Suprapubic skin (tissue), 4 donors: ENCODE measurements at regions not wholly inside any gene's neighbourhood (a gene's known extent, or its start where the extent isn't known, plus 50 kb on each side); places are given as distances from the start of the nearest gene placed in this dataset.

Source experiments
- DNase-seq, 2 donors: peaks; one replicate each; pipeline ENCODE4 v3.0.0-alpha.2; 2019; ENCODE audit warnings: low spot score in 2 of 2
- H3K27ac ChIP-seq: fragments of 200-600 bp; sonication (generic); one replicate; pipeline ENCODE4 v1.5.1; 2019
- H3K27me3 ChIP-seq: fragments of 200-600 bp; sonication (generic); one replicate; pipeline ENCODE4 v1.5.1; 2019
- H3K36me3 ChIP-seq: fragments of 200-600 bp; sonication (generic); one replicate; pipeline ENCODE4 v1.5.1; 2019
- H3K4me1 ChIP-seq: fragments of 200-600 bp; sonication (generic); one replicate; pipeline ENCODE4 v1.5.1; 2019
- H3K4me3 ChIP-seq: fragments of 200-600 bp; sonication (generic); one replicate; pipeline ENCODE4 v1.5.1; 2019; ENCODE audit warnings: mild to moderate bottlenecking
- H3K9me3 ChIP-seq: fragments of 200-600 bp; sonication (generic); one replicate; pipeline ENCODE4 v1.5.1; 2019
- EP300 ChIP-seq: sonication (generic); formaldehyde crosslinking; IDR thresholded peaks from one replicate; pipeline ENCODE4 v1.6.1; 2017; ENCODE audit warnings: antibody characterized with exemption
- POLR2A ChIP-seq, 2 donors: fragments of 450-650 bp; IDR thresholded peaks; one replicate each; pipeline ENCODE4 v1.6.1; 2017; ENCODE audit warnings: antibody characterized with exemption in 2 of 2, mild to moderate bottlenecking in 2 of 2, moderate library complexity in 2 of 2
- POLR2AphosphoS5 ChIP-seq, 3 donors: sonication (generic); formaldehyde crosslinking; IDR thresholded peaks; one replicate each; pipeline ENCODE4 v1.6.1; 2017; ENCODE audit warnings: antibody characterized with exemption in 3 of 3
- WGBS: methylation state at CpG from one replicate; pipeline ENCODE4 v1.1.5; 2018; 5-methylcytosine and 5-hydroxymethylcytosine counted together
- TF ChIP-seq, protein P1 (sequence below), 2 donors: fragments of 200-600 bp in 1 of 2; fragments of 450-650 bp in 1 of 2; sonication (generic) in 1 of 2; IDR thresholded peaks; one replicate each; pipeline ENCODE4 v1.5.1; 2016 to 2019; ENCODE audit warnings: antibody characterized with exemption in 2 of 2, mild to moderate bottlenecking in 1 of 2, moderate library complexity in 1 of 2

DNA sequence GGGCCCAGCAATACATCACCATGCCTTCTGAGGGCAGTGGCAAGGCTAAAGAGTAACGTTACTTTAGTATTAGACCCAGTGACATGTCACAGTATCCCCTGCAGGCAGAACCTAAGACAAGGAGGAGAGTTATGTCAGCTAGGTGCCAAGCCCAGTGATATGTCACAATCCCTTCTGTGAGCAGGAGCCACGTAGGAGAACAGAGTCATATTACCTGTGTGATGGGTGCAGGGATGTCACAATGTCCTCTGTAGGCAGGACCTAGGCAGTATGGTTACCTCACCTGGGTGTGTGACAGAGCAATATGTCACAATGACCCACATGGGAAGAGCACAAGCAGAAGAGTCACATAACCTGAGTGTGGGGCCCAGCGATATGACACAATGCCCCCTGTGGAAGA is 121.8 kb downstream of the ZNF675 start:
- H3K9me3 ChIP-seq: peaks cover 14% of the 10 kb centered on the region
- no peak overlapping the region for H3K27ac ChIP-seq
- 71% methylated on average over 3 of the region's 3 CpGs for WGBS
- no peak overlapping the region for H3K4me3 ChIP-seq
- no peaks in the 10 kb centered on the region for H3K27me3 ChIP-seq
- no peaks in the 10 kb centered on the region for H3K4me1 ChIP-seq
- no peaks in the 10 kb centered on the region for H3K36me3 ChIP-seq
- no peak for DNase-seq
- no peak for TF ChIP-seq POLR2AphosphoS5 (IDR thresholded peaks at IDR 0.05)
- TF ChIP-seq, protein P1, sequence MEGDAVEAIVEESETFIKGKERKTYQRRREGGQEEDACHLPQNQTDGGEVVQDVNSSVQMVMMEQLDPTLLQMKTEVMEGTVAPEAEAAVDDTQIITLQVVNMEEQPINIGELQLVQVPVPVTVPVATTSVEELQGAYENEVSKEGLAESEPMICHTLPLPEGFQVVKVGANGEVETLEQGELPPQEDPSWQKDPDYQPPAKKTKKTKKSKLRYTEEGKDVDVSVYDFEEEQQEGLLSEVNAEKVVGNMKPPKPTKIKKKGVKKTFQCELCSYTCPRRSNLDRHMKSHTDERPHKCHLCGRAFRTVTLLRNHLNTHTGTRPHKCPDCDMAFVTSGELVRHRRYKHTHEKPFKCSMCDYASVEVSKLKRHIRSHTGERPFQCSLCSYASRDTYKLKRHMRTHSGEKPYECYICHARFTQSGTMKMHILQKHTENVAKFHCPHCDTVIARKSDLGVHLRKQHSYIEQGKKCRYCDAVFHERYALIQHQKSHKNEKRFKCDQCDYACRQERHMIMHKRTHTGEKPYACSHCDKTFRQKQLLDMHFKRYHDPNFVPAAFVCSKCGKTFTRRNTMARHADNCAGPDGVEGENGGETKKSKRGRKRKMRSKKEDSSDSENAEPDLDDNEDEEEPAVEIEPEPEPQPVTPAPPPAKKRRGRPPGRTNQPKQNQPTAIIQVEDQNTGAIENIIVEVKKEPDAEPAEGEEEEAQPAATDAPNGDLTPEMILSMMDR (IDR thresholded peaks at IDR 0.05): no peak

DNA sequence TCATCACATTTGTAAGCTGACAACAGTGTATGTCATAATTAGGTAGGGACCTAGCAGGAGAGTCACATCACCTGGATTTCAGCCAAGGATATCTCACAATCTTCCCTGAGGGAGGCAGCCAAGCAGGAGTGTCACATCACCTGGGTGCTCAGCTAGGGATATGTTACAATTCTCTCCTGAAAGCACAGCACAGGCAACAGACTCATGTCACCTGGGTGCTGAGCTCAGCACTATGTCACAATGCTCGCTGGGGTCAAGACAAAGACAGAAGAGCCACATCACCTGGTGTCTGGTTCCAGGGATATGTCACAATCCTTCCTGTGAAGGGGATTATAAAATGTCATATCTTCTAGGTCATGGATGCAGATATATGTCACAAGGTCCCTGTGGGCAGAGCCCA is 123.7 kb downstream of the ZNF675 start:
- no peaks in the 10 kb centered on the region for H3K27me3 ChIP-seq
- H3K9me3 ChIP-seq: no peaks in the 10 kb centered on the region
- H3K4me3 ChIP-seq: no peak overlapping the region
- TF ChIP-seq POLR2AphosphoS5 (IDR thresholded peaks at IDR 0.05) (no peak), EP300 (no peak), POLR2A (IDR thresholded peaks at IDR 0.05) (no peak)
- TF ChIP-seq, protein P1 (IDR thresholded peaks at IDR 0.05): no peak
- no peak overlapping the region for H3K27ac ChIP-seq
- DNase-seq: no peak
- no CpG with 5 or more reads among the region's 1 CpG for WGBS
- no peaks in the 10 kb centered on the region for H3K36me3 ChIP-seq
- H3K4me1 ChIP-seq: no peaks in the 10 kb centered on the region

DNA sequence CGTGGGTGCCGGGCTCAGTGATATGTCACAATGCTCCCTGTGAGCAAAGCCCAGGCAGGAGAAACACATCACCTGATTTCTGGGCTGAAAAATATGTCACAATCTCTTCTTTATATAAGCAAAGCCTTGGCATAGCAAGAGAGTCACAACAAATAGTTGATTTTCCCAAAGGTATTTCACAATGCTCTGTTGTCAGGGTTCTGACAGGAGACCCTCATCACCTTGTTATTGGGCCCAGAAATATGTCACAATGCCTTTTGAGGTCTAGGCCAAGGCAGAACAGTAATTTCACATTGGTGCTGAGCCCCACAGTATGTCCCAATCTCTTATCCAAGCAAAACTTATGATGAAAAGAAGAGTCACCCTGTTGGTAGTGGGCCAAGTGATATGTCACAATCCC is 125.7 kb downstream of the ZNF675 start:
- TF ChIP-seq, protein P1 (IDR thresholded peaks at IDR 0.05): no peak
- TF ChIP-seq POLR2A (IDR thresholded peaks at IDR 0.05): no peak
- no peak for TF ChIP-seq POLR2AphosphoS5 (IDR thresholded peaks at IDR 0.05)
- TF ChIP-seq EP300: no peak
- no peak for DNase-seq
- Histone ChIP-seq H3K4me3 (no peak overlapping the region), H3K27me3 (no peaks in the 10 kb centered on the region), H3K9me3 (no peaks in the 10 kb centered on the region), H3K4me1 (no peaks in the 10 kb centered on the region), H3K36me3 (no peaks in the 10 kb centered on the region), H3K27ac (no peak overlapping the region)
- whole genome bisulfite sequencing: 83% methylated on average over 2 of the region's 2 CpGs

DNA sequence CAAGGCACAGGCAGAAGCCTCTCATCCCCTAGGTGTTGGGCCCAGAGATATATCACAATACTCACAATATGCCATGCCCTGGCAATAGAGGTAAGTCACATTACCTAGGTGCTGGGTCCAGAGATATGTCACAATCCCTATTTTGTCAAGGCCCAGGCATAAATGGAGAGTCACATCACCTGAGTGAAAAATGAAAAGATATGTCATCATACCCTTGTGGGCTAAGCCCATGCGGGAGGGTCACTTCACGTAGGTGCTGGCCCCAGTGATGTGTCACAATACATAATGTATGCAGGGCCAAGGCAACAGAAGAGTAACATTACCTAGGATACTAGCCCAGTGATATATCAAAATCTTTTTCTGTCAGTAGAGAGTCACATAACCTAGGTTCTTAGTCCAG is 127.0 kb downstream of the ZNF675 start:
- Histone ChIP-seq H3K4me1 (no peaks in the 10 kb centered on the region), H3K27ac (no peak overlapping the region), H3K27me3 (no peaks in the 10 kb centered on the region), H3K36me3 (no peaks in the 10 kb centered on the region), H3K4me3 (no peak overlapping the region), H3K9me3 (no peaks in the 10 kb centered on the region)
- WGBS: 90% methylated on average over 2 of the region's 2 CpGs
- TF ChIP-seq POLR2A (IDR thresholded peaks at IDR 0.05) (no peak), EP300 (no peak), POLR2AphosphoS5 (IDR thresholded peaks at IDR 0.05) (no peak)
- TF ChIP-seq, protein P1 (IDR thresholded peaks at IDR 0.05): no peak
- DNase-seq: no peak

DNA sequence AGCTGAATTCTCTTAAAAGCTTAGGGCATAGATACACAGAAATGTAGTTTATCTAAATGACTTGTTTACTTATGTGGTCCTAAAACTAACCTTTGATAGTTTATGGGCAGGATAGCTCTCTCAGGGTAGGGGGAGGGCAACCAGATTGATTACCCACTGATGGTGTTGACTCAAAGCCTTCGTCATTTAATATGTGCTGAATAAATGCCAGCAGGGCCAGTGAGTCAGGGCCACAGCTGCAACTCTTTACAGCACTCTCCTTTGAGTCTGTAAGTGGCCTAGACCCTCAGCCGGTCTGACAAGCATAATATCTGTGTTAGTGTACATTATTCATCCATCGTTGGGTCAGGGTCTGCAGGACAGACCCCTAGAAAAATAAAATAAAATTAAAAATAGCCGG is 128.5 kb downstream of the ZNF675 start:
- no peak for TF ChIP-seq POLR2AphosphoS5 (IDR thresholded peaks at IDR 0.05)
- TF ChIP-seq, protein P1 (IDR thresholded peaks at IDR 0.05): no peak
- TF ChIP-seq EP300: no peak
- TF ChIP-seq POLR2A (IDR thresholded peaks at IDR 0.05): no peak
- Histone ChIP-seq H3K4me3 (no peak overlapping the region), H3K4me1 (no peaks in the 10 kb centered on the region), H3K9me3 (no peaks in the 10 kb centered on the region), H3K27ac (no peak overlapping the region), H3K27me3 (no peaks in the 10 kb centered on the region), H3K36me3 (no peaks in the 10 kb centered on the region)
- no peak for DNase-seq
- WGBS: 87% methylated on average over 4 of the region's 4 CpGs
